Caco-2 (cell line): ENCODE measurements at regions not wholly inside any gene's neighbourhood (a gene's known extent, or its start where the extent isn't known, plus 50 kb on each side); places are given as distances from the start of the nearest gene placed in this dataset.

Source experiments
- BruUV-seq: library from RNA; stranded (reverse); fragments of 400-500 nt; replicated peaks from 2 replicates; lab custom pipeline; 2021; lab: Mats Ljungman, UMichigan
- CTCF ChIA-PET: fragments of 300-600 bp; sonication (Branson Sonifier 250); formaldehyde crosslinking; loops from one replicate; lab custom pipeline; 2022; ENCODE audit warnings: antibody characterized with exemption; lab: Charles Lee
- POLR2A ChIA-PET: fragments of 300-600 bp; sonication (Branson Sonifier 250); formaldehyde crosslinking; loops from one replicate; lab custom pipeline; 2022; ENCODE audit warnings: antibody characterized with exemption; lab: Charles Lee
- DNase-seq, 2 experiments: peaks; one replicate each; pipeline versions ENCODE4 v3.0.0 to v3.0.0-alpha.2; 2020 to 2022
- H3K27me3 ChIP-seq: replicated peaks from 2 replicates; pipeline ENCODE4 v1.6.0; 2011; ENCODE audit warnings: low read length; ENCODE audit not compliant: control insufficient read depth, insufficient read depth
- H3K36me3 ChIP-seq: 2 replicates; pipeline ENCODE4 v1.5.1; 2011; ENCODE audit warnings: low read length; ENCODE audit not compliant: control insufficient read depth, insufficient read depth
- H3K4me1 ChIP-seq: fragments of 250-450 bp; sonication (Bioruptor Pico); 2 replicates; pipeline ENCODE4 v1.5.1; 2020; ENCODE audit warnings: mild to moderate bottlenecking
- H3K4me3 ChIP-seq: 2 replicates; pipeline ENCODE4 v1.5.1; 2011; ENCODE audit warnings: low read depth, mild to moderate bottlenecking, control low read depth, low read length
- H3K9me3 ChIP-seq: fragments of 250-450 bp; sonication (Bioruptor Pico); 2 replicates; pipeline ENCODE4 v1.5.1; 2020; ENCODE audit warnings: mild to moderate bottlenecking, moderate library complexity
- H3K27ac Mint-ChIP-seq: one replicate; pipeline ENCODE4 v1.8.0; 2022; ENCODE audit warnings: mixed read lengths; ENCODE audit not compliant: unreplicated experiment
- H3K27me3 Mint-ChIP-seq: one replicate; pipeline ENCODE4 v1.8.0; 2022; ENCODE audit warnings: mixed read lengths; ENCODE audit not compliant: insufficient read depth, unreplicated experiment
- H3K36me3 Mint-ChIP-seq: one replicate; pipeline ENCODE4 v1.8.0; 2022; ENCODE audit warnings: mild to moderate bottlenecking, mixed read lengths; ENCODE audit not compliant: insufficient read depth, unreplicated experiment
- H3K4me1 Mint-ChIP-seq: one replicate; pipeline ENCODE4 v1.8.0; 2022; ENCODE audit warnings: low read depth, mixed read lengths; ENCODE audit not compliant: unreplicated experiment
- H3K4me3 Mint-ChIP-seq: one replicate; pipeline ENCODE4 v1.8.0; 2022; ENCODE audit warnings: mild to moderate bottlenecking, moderate library complexity, mixed read lengths; ENCODE audit not compliant: unreplicated experiment
- H3K9me3 Mint-ChIP-seq: one replicate; pipeline ENCODE4 v1.8.0; 2022; ENCODE audit warnings: mixed read lengths; ENCODE audit not compliant: unreplicated experiment
- intact Hi-C: fragments of 100-400 bp; cut with micrococcal nuclease; formaldehyde crosslinking; loops from one replicate; pipeline ENCODE4 v1.10.0; 2022; ENCODE audit not compliant: unreplicated experiment
- TF ChIP-seq, protein P1 (sequence below), 2 experiments: fragments of 200-600 bp in 1 of 2; IDR thresholded peaks; 1 replicate in 1 of 2; 2 replicates in 1 of 2; pipeline versions ENCODE4 v1.5.1 to v1.8.0; 2011 to 2022; ENCODE audit warnings: antibody characterized with exemption in 1 of 2, control low read depth in 1 of 2, inconsistent platforms in 1 of 2, low read depth in 1 of 2, low read length in 1 of 2, mild to moderate bottlenecking in 1 of 2, moderate library complexity in 1 of 2; ENCODE audit not compliant: insufficient read depth in 1 of 2, severe bottlenecking in 1 of 2, unreplicated experiment in 1 of 2

DNA sequence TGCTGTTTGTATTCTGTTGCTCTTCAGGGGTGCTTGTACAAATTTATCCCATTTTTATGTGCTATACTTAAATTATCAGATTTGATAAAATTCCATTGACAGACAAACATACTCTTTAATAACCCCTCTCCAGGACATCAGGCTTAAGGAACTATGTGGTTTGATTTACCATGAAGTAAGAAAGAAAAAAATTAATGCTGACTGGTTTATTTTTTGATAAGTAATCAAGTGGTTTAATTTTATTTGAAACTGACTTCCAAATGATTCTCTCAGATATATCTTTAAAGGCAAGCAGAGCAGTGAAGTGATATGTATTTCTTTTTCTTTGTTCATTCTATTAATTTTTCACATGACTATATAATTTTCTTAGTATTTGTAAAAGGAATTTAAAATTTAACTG, 1168.1 kb downstream of the OLFM4 start:
- Histone ChIP-seq H3K9me3 (no peaks in the 10 kb centered on the region), H3K36me3 (no peaks in the 10 kb centered on the region), H3K4me3 (no peak overlapping the region), H3K27me3 (no peaks in the 10 kb centered on the region), H3K4me1 (no peaks in the 10 kb centered on the region)
- peaks cover 10% of the 10 kb centered on the region for H3K27me3 Mint-ChIP-seq
- CTCF ChIA-PET = no interaction called here
- intact Hi-C loops = no loop called here
- POLR2A ChIA-PET = no interaction called here
- H3K27ac Mint-ChIP-seq = no peak overlapping the region
- no peaks in the 10 kb centered on the region for H3K4me1 Mint-ChIP-seq
- BruUV-seq = no TSS peak
- H3K9me3 Mint-ChIP-seq = no peaks in the 10 kb centered on the region
- no peak overlapping the region for H3K4me3 Mint-ChIP-seq
- DNase-seq = no peak
- no peaks in the 10 kb centered on the region for H3K36me3 Mint-ChIP-seq
- TF ChIP-seq, protein P1, sequence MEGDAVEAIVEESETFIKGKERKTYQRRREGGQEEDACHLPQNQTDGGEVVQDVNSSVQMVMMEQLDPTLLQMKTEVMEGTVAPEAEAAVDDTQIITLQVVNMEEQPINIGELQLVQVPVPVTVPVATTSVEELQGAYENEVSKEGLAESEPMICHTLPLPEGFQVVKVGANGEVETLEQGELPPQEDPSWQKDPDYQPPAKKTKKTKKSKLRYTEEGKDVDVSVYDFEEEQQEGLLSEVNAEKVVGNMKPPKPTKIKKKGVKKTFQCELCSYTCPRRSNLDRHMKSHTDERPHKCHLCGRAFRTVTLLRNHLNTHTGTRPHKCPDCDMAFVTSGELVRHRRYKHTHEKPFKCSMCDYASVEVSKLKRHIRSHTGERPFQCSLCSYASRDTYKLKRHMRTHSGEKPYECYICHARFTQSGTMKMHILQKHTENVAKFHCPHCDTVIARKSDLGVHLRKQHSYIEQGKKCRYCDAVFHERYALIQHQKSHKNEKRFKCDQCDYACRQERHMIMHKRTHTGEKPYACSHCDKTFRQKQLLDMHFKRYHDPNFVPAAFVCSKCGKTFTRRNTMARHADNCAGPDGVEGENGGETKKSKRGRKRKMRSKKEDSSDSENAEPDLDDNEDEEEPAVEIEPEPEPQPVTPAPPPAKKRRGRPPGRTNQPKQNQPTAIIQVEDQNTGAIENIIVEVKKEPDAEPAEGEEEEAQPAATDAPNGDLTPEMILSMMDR (IDR thresholded peaks at IDR 0.05; ENCODE audit: insufficient read depth in 1 of 2, low read depth in 1 of 2, low read length in 1 of 2, severe bottlenecking in 1 of 2, unreplicated experiment in 1 of 2) = no peak

DNA sequence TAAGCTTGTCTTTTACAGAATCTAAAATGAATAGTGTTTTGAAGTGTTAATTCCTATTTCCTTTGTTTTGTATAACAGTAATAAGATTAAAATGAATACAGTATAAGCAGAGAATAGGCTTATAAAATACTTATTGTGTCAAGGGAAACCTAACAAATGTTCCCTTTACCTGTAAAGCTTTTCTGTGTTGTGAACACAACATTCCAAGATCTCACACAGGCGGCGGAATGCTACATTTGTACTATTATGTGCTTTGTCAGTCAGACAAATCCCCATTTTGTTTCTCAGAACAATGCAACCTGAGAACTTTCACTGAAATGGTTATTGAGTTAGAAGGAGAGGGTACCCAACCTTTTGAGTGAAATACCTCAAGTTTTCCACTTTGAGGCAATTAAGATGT, 1170.3 kb downstream of the OLFM4 start:
- Mint-ChIP-seq H3K4me3 (no peak overlapping the region), H3K27me3 (peaks cover 10% of the 10 kb centered on the region), H3K36me3 (no peaks in the 10 kb centered on the region), H3K27ac (no peak overlapping the region), H3K4me1 (no peaks in the 10 kb centered on the region), H3K9me3 (no peaks in the 10 kb centered on the region)
- ChIA-PET POLR2A (no interaction called here), CTCF (no interaction called here)
- Histone ChIP-seq H3K4me3 (no peak overlapping the region), H3K27me3 (no peaks in the 10 kb centered on the region), H3K4me1 (no peaks in the 10 kb centered on the region), H3K36me3 (no peaks in the 10 kb centered on the region), H3K9me3 (no peaks in the 10 kb centered on the region)
- TF ChIP-seq, protein P1 (IDR thresholded peaks at IDR 0.05; ENCODE audit: insufficient read depth in 1 of 2, low read depth in 1 of 2, low read length in 1 of 2, severe bottlenecking in 1 of 2, unreplicated experiment in 1 of 2) = no peak
- BruUV-seq = no TSS peak
- intact Hi-C loops = no loop called here
- no peak for DNase-seq

DNA sequence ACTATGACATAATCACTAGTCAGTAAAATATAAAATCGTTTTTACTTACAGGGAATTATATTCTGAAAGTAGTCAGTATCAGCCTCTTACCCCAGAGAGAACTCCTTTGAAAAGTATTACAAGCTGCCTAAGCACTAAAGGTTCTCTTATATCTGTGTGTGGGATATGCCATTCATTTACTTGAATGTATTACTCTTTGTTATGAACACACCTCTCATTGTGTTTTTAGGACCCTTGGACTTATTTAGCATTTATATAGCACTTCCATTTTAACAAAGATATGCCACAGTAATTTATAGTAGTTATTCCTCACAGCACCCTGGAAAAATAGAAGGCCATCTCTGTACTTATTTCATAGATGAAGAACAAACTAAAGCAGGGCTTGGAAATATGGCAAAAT, 1178.0 kb downstream of the OLFM4 start:
- Histone ChIP-seq H3K9me3 (no peaks in the 10 kb centered on the region), H3K4me1 (no peaks in the 10 kb centered on the region), H3K36me3 (no peaks in the 10 kb centered on the region), H3K4me3 (no peak overlapping the region), H3K27me3 (no peaks in the 10 kb centered on the region)
- POLR2A ChIA-PET = no interaction called here
- CTCF ChIA-PET = no interaction called here
- no TSS peak for BruUV-seq
- TF ChIP-seq, protein P1 (IDR thresholded peaks at IDR 0.05; ENCODE audit: insufficient read depth in 1 of 2, low read depth in 1 of 2, low read length in 1 of 2, severe bottlenecking in 1 of 2, unreplicated experiment in 1 of 2) = no peak
- no peak for DNase-seq
- no peaks in the 10 kb centered on the region for H3K9me3 Mint-ChIP-seq
- H3K4me1 Mint-ChIP-seq = no peaks in the 10 kb centered on the region
- no peak overlapping the region for H3K4me3 Mint-ChIP-seq
- H3K36me3 Mint-ChIP-seq = no peaks in the 10 kb centered on the region
- H3K27ac Mint-ChIP-seq = no peak overlapping the region
- intact Hi-C loops = no loop called here
- peaks cover 3% of the 10 kb centered on the region for H3K27me3 Mint-ChIP-seq
